Motor neuron (in vitro differentiated cells): ENCODE measurements at regions not wholly inside any gene's neighbourhood (a gene's known extent, or its start where the extent isn't known, plus 50 kb on each side); places are given as distances from the start of the nearest gene placed in this dataset.
"Not testable (repeated sequence)": the region's sequence is repeated elsewhere in the genome, so short reads cannot be mapped to it uniquely, and the experiment has no call there.

Experiments used
- ATAC-seq, 8 experiments: fragments of 200-7000 bp; cut with Tn5 transposase; replicated peaks in 6 of 8; 2 replicates each; pipeline ENCODE4 v1.8.0; 2021; ENCODE audit warnings: mild to moderate bottlenecking in 8 of 8, moderate library complexity in 8 of 8
- H3K27ac ChIP-seq, 2 donors: fragments of 250-450 bp; sonication (Bioruptor Pico); 2 replicates each; pipeline ENCODE4 v1.9.0; 2021; ENCODE audit warnings: antibody characterized with exemption in 2 of 2, mild to moderate bottlenecking in 2 of 2, moderate library complexity in 1 of 2
- H3K4me1 ChIP-seq, 2 donors: fragments of 250-450 bp; sonication (Bioruptor Pico); replicated peaks in 1 of 2; 2 replicates each; pipeline ENCODE4 v1.6.1; 2021; ENCODE audit warnings: antibody characterized with exemption in 2 of 2, mild to moderate bottlenecking in 2 of 2, moderate library complexity in 1 of 2
- H3K4me3 ChIP-seq, 5 donors: fragments of 250-450 bp; sonication (Bioruptor Pico); 2 replicates each; pipeline ENCODE4 v1.9.0; 2021; ENCODE audit warnings: antibody characterized with exemption in 5 of 5, mild to moderate bottlenecking in 5 of 5, moderate library complexity in 4 of 5
- WGBS, 10 experiments: fragments of 450-650 bp; shearing (Covaris generic); methylation state at CpG; one replicate each; pipeline ENCODE4 v1.0.0; 2022; 5-methylcytosine and 5-hydroxymethylcytosine counted together
- in situ Hi-C, 9 experiments: fragments of 400-800 bp; cut with MboI; loops; one replicate each; pipeline ENCODE4 v1.15.0; 2021; ENCODE audit warnings: low sequenced_read_pairs in 9 of 9, low pct_unique_long_range_greater_than_20kb in 2 of 9; ENCODE audit not compliant: unreplicated experiment in 9 of 9

DNA sequence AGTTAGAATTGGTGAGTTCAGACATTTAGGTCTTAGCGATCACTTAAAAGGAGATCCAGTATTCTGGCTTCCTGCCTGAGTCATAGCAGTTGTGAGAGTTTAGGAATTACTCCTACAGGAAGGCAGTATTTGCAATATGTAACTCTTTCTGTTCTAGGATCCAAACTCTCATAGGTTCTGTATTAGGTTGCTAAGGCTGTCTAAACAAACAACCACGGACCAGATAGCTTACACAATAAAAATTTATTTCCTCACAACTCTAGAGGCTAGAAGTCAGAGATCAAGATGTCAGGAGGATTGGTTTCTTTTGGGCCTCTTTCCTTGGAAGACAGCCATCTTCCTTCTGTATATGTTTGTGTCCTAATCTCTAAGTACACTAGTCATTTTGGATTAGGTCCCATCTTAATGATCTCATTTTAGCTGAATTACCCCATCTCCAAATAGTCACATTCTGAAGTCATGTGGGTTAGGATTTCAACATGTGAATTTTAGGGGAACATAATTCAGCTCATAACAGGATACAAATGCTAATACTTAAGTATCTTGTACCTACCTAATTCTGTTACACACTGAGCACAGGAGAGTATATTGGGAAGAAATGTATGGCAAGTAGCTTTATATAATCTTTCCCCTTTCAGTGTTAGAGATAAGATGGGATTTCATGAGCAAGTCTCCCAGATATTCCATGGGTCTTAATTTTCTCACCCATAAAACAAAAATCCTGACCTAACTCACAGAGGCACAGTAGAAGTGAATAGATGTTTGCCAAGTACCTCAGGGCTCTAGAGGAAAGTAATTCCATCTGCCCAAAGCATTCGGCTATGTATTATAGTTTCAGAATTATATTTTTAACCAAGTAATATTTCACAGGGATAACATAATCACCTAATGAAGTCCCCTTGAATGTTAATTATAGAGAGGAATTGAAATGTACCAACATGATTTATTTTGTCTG is 144.4 kb downstream of the PTBP2 start:
- ATAC-seq = peak in 3 of 8 experiments; percentile 24 to 91 (median 91)
- H3K27ac ChIP-seq = no peak overlapping the region
- no peaks in the 10 kb centered on the region for H3K4me1 ChIP-seq
- in situ Hi-C loops = no loop called here
- H3K4me3 ChIP-seq = no peak overlapping the region
- 0 to 100% (median 82%) methylated on average over 1 to 3 of the region's 3 CpGs; no CpG with 5 or more reads in 1 of the 10 experiments for WGBS, 10 experiments

DNA sequence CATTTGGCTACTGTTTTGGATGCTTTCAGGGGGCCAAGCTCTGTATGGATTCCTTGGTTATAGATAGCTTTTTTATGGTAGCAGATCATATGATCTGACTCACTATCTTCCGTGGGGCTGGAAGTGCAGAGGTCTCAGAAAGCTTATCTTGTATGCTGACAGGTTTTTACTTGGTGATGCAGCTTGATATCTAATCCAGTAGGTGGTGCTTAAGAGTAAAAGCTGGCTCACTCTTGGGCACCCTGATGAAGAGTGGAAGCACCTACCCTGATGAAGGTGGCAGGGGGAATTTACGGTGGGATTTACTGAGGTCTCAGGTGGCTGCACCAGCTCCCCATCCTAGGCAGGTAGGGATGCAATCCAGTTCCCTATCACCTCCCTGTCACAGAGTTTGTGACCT is 151.2 kb downstream of the PTBP2 start:
- Histone ChIP-seq H3K4me1 (no peaks in the 10 kb centered on the region), H3K4me3 (no peak overlapping the region), H3K27ac (no peak overlapping the region)
- WGBS, 10 experiments = 22 to 100% (median 94%) methylated on average over 1 to 2 of the region's 2 CpGs; no CpG with 5 or more reads in 3 of the 10 experiments
- ATAC-seq = no peak
- in situ Hi-C loops = no loop called here

GRCh38 chr1:96878640-96879039 is 157.1 kb downstream of the PTBP2 start:
- in situ Hi-C loops = no loop called here
- Histone ChIP-seq H3K27ac (no peak overlapping the region), H3K4me3 (no peak overlapping the region), H3K4me1 (no peaks in the 10 kb centered on the region)
- ATAC-seq = no peak
- 11 to 100% (median 60%) methylated on average over 1 of the region's 1 CpG; no CpG with 5 or more reads in 2 of the 10 experiments for WGBS, 10 experiments

DNA sequence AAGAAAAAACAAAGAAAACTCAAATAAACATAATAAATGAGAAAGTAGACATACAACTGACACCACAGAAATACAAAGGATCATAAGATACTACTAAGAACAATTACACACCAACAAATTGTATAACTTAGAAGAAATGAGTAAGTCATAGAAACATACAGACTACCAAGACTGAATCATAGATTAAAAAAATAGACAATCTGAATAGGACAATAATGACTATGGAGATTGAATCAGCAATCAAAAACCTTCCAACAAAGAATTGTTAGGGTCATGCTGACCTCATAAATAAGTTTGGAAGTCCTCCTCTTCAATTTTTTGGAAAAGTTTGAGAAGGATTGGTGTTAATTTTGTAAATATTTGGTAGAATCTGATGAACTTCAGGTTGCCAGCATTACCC is 159.0 kb downstream of the PTBP2 start:
- no peak overlapping the region for H3K4me3 ChIP-seq
- in situ Hi-C loops = no loop called here
- no peaks in the 10 kb centered on the region for H3K4me1 ChIP-seq
- no peak for ATAC-seq
- H3K27ac ChIP-seq = no peak overlapping the region

DNA sequence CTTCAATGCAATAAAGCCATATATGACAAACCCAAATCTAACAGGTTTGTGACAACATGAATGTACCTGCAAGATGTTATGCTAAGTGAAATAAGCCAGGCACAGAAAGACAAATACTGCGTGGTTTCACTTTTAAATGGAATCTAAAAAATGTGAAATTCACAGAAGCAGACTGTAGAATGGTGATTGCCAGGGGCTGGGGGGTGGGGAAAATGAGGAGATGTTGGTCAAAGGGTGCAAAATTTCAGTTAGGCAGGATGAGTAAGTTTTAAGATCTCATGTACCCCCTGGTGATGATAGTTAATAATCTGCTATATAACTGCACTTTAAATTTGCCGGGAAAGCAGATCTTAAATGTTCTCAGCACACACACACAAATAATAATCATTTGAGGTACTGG is 160.5 kb downstream of the PTBP2 start:
- in situ Hi-C loops = no loop called here
- Histone ChIP-seq H3K27ac (no peak overlapping the region), H3K4me3 (no peak overlapping the region), H3K4me1 (no peaks in the 10 kb centered on the region)
- WGBS, 10 experiments = 57 to 93% (median 88%) methylated on average over 1 to 2 of the region's 2 CpGs; no CpG with 5 or more reads in 3 of the 10 experiments
- no peak for ATAC-seq

- no peak overlapping the region for H3K4me3 ChIP-seq
- no peak for ATAC-seq
- no peaks in the 10 kb centered on the region for H3K4me1 ChIP-seq
- H3K27ac ChIP-seq = no peak overlapping the region
- 57 to 100% (median 80%) methylated on average over 2 to 4 of the region's 4 CpGs for WGBS, 10 experiments
- in situ Hi-C loops = no loop called here
Measured at GRCh38 chr1:96886474-96886873, 164.9 kb downstream of the PTBP2 start.

DNA sequence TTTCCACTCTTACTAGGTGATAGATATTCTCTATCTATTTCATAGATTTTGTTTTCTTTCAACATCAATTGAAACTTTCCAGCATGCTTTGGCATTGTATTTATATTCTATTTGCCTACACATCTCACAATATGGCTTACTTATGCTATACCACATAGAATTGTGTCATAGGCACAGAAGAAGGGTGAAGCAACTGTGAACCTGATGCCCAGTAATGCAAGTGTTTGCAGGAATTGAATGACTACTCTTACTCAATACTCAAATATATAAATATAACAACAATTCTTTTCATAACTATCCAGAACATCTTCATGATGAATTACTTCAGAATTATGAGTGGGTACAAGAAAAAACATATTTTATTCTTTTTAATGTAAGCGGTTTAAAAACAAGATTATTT is 165.9 kb downstream of the PTBP2 start:
- Histone ChIP-seq H3K4me1 (no peaks in the 10 kb centered on the region), H3K4me3 (no peak overlapping the region), H3K27ac (no peak overlapping the region)
- ATAC-seq = peak in 1 of 8 experiments; percentile 23
- 15 to 100% (median 83%) methylated on average over 1 of the region's 1 CpG; no CpG with 5 or more reads in 2 of the 10 experiments for WGBS, 10 experiments
- in situ Hi-C loops = no loop called here

DNA sequence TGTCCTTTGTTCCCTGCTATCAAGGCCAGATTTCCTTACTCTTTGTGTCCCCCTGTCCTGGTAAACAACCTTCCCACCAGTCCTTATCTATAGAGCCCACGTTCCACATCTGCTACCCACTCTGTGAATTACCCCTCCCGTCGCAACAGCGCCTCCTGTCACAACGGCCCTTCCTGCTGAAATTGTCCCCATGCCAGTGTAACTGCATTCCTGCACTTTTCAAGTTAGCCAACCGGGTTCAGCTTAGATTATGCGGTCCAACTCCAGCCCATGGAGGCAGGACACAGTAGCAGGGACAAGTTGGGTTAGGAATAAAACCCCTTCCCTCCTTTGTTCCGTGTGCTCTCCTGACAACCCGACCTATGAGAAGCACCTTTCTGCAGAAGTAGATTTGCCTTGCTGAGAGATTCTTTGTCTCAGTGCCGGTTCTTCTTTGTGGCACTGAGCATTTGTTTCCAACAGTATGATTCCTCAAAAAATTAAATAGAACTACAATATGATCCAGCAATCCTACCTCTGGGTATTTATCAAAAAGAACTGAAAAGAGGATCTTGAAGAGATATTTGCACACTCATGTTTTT is 180.3 kb downstream of the PTBP2 start:
- no peak for ATAC-seq
- Histone ChIP-seq H3K4me1 (no peaks in the 10 kb centered on the region), H3K27ac (no peak overlapping the region), H3K4me3 (no peak overlapping the region)
- in situ Hi-C loops = no loop called here
- WGBS, 10 experiments = 64 to 100% (median 89%) methylated on average over 1 to 10 of the region's 10 CpGs; no CpG with 5 or more reads in 1 of the 10 experiments

GRCh38 chr1:96912248-96912647 is 190.7 kb downstream of the PTBP2 start:
- Histone ChIP-seq H3K4me1 (no peaks in the 10 kb centered on the region), H3K27ac (no peak overlapping the region), H3K4me3 (no peak overlapping the region)
- in situ Hi-C loops = no loop called here
- ATAC-seq = peak in 2 of 8 experiments; percentile 59 to 96
- WGBS, 10 experiments = 0 to 84% (median 81%) methylated on average over 1 to 5 of the region's 5 CpGs; no CpG with 5 or more reads in 1 of the 10 experiments

DNA sequence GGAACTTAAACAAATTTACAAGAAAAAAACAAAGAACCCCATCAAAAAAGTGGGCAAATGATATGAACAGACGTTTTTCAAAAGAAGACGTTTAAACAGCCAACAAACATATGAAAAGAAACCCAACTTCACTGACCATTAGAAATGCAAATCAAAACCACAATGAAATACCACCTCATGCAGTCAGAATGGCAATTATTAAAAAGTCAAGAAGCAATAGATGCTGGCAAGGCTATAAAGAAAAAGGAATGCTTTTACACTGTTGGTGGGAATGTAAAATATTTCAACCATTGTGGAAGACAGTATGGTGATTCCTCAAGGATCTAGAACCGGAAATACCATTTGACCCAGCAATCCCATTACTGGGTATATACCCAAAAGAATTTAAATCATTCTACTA is 194.1 kb downstream of the PTBP2 start:
- H3K4me1 ChIP-seq, H3K27ac ChIP-seq, H3K4me3 ChIP-seq, ATAC-seq, in situ Hi-C loops: not testable (repeated sequence)
- WGBS, 10 experiments = 13 to 95% (median 77%) methylated on average over 1 to 3 of the region's 3 CpGs

DNA sequence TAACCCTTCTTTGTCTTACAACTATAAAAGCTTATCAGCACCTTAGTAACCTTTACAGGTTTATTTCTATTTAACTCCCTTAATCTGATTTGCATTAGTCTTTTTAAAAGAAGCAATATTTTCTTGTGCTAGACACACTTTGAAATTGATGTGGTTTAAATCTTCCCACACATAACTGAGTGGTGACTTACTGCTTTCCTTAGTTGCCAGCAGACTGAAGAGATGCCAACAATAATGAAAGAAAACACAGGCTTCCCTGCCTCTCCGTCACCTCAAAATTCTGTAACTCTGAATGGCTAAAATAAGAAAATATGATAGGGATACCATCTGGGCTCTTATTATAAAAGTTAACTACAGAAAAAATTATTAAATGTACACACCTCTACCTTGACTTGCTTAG is 196.8 kb downstream of the PTBP2 start:
- Histone ChIP-seq H3K27ac (no peak overlapping the region), H3K4me3 (no peak overlapping the region), H3K4me1 (no peaks in the 10 kb centered on the region)
- in situ Hi-C loops = no loop called here
- WGBS, 10 experiments = 0 to 100% (median 100%) methylated on average over 1 of the region's 1 CpG; no CpG with 5 or more reads in 1 of the 10 experiments
- ATAC-seq = no peak

- Histone ChIP-seq H3K4me3 (no peak overlapping the region), H3K4me1 (no peaks in the 10 kb centered on the region), H3K27ac (no peak overlapping the region)
- in situ Hi-C loops = no loop called here
- WGBS, 10 experiments = 44 to 100% (median 100%) methylated on average over 1 of the region's 1 CpG; no CpG with 5 or more reads in 2 of the 10 experiments
- no peak for ATAC-seq
Measured at GRCh38 chr1:96922181-96922580, 200.6 kb downstream of the PTBP2 start.

- in situ Hi-C loops = no loop called here
- ATAC-seq = no peak
- no peak overlapping the region for H3K27ac ChIP-seq
Measured at GRCh38 chr1:96923753-96924152, 202.2 kb downstream of the PTBP2 start.

More at GRCh38 chr1:96923753-96924152, 202.2 kb downstream of the PTBP2 start:
- 0 to 80% (median 37%) methylated on average over 1 of the region's 1 CpG for WGBS, 10 experiments
- Histone ChIP-seq H3K4me3 (no peak overlapping the region), H3K4me1 (no peaks in the 10 kb centered on the region)
